ENCODE measurements at regions not wholly inside any gene's neighbourhood (a gene's known extent, or its start where the extent isn't known, plus 50 kb on each side); places are given as distances from the start of the nearest gene placed in this dataset.

- Histone ChIP-seq H3K4me1 (ENCODE audit: control insufficient read depth in 1 of 2, insufficient read depth in 2 of 2, low read depth in 1 of 2, low read length in 1 of 2) (no peaks in the 10 kb centered on the region), H3K27me3 (ENCODE audit: insufficient read depth) (no peaks in the 10 kb centered on the region), H3K27ac (ENCODE audit: low read depth in 2 of 2, low read length in 1 of 2) (no peak overlapping the region), H3K9ac (no peak overlapping the region), H2AFZ (ENCODE audit: low read depth) (no peak overlapping the region), H3K4me3 (ENCODE audit: low read depth in 2 of 2, low read length in 1 of 2) (no peak overlapping the region), H3K79me2 (ENCODE audit: insufficient read depth) (no peaks in the 10 kb centered on the region), H3K9me3 (no peaks in the 10 kb centered on the region), H3K36me3 (replicated peaks in 1 of 2; ENCODE audit: control insufficient read depth in 1 of 2, insufficient read depth in 2 of 2, low read length in 1 of 2) (no peaks in the 10 kb centered on the region), H3K9me2 (no peaks in the 10 kb centered on the region), H3F3A (replicated peaks; ENCODE audit: insufficient read depth) (no peaks in the 10 kb centered on the region), H3K4me2 (no peak overlapping the region), H4K20me1 (ENCODE audit: insufficient read depth) (no peaks in the 10 kb centered on the region)
- no peak for DNase-seq
- CTCF ChIA-PET = interaction anchor here (0.8 kb wide), 1 partner anchor 108 kb away, joined by 3 read pairs; no protein-coding TSS in a partner anchor
- POLR2A ChIA-PET = no interaction called here
- WGBS (ENCODE audit: low lambda C conversion rate) = 29% methylated on average over 7 of the region's 7 CpGs
- no peak for TF ChIP-seq PBX3 (IDR thresholded peaks at IDR 0.05)
Measured at GRCh38 chr6:167464177-167464576, 139.3 kb downstream of the TTLL2 start.

DNA sequence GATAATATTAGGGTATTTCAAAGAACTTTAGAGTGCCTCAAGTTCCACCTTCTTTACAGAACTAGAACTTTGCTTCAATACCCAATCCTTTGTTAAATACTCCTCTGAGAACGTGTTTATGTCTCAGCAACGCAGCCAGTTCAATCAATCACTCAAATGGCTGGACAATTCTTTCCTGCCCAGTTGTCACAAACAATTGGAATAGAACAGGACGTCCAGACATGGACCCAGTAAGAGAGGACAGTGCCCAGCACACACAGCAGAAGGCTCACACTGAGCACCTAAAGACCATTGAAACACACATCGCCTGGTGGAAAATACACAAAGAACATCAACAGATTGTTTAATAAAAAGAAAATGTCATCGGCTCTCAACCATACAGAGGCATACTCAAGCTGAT is 140.6 kb downstream of the TTLL2 start:
- no peak overlapping the region for H3K4me2 ChIP-seq
- H3K9ac ChIP-seq = no peak overlapping the region
- H3K27ac ChIP-seq (ENCODE audit: low read depth in 2 of 2, low read length in 1 of 2) = no peak overlapping the region
- no peak for DNase-seq
- H3K9me2 ChIP-seq = no peaks in the 10 kb centered on the region
- no peaks in the 10 kb centered on the region; a peak in 1 of 4 replicates for H3K4me1 ChIP-seq (ENCODE audit: control insufficient read depth in 1 of 2, insufficient read depth in 2 of 2, low read depth in 1 of 2, low read length in 1 of 2)
- H3K79me2 ChIP-seq (ENCODE audit: insufficient read depth) = no peaks in the 10 kb centered on the region
- no peaks in the 10 kb centered on the region for H3K36me3 ChIP-seq (replicated peaks in 1 of 2; ENCODE audit: control insufficient read depth in 1 of 2, insufficient read depth in 2 of 2, low read length in 1 of 2)
- no peaks in the 10 kb centered on the region for H3K27me3 ChIP-seq (ENCODE audit: insufficient read depth)
- no peak overlapping the region for H2AFZ ChIP-seq (ENCODE audit: low read depth)
- H3K9me3 ChIP-seq = no peaks in the 10 kb centered on the region
- ChIA-PET POLR2A (no interaction called here), CTCF (no interaction called here)
- H4K20me1 ChIP-seq (ENCODE audit: insufficient read depth) = no peaks in the 10 kb centered on the region
- no peaks in the 10 kb centered on the region for H3F3A ChIP-seq (replicated peaks; ENCODE audit: insufficient read depth)
- no peak overlapping the region for H3K4me3 ChIP-seq (ENCODE audit: low read depth in 2 of 2, low read length in 1 of 2)
- 23% methylated on average over 5 of the region's 5 CpGs for WGBS (ENCODE audit: low lambda C conversion rate)
- TF ChIP-seq FOSL2 (IDR thresholded peaks at IDR 0.05; ENCODE audit: borderline replicate concordance, low read depth) (no peak), ZBTB33 (IDR thresholded peaks at IDR 0.05; ENCODE audit: borderline replicate concordance, low read depth) (no peak), USF1 (IDR thresholded peaks at IDR 0.05; ENCODE audit: borderline replicate concordance, low read depth) (no peak), SMC3 (IDR thresholded peaks at IDR 0.05; ENCODE audit: low read depth, low read length) (no peak), PBX3 (IDR thresholded peaks at IDR 0.05) (no peak), RFX5 (IDR thresholded peaks at IDR 0.05; ENCODE audit: low read length) (no peak), EP300 (IDR thresholded peaks at IDR 0.05; ENCODE audit: borderline replicate concordance in 1 of 2, low read depth in 1 of 2, low read length in 1 of 2) (no peak), NFIC (IDR thresholded peaks at IDR 0.05; ENCODE audit: borderline replicate concordance) (no peak), NRF1 (IDR thresholded peaks at IDR 0.05; ENCODE audit: low read depth, low read length) (no peak), ELF1 (IDR thresholded peaks at IDR 0.05) (no peak), FOXJ3 (CRISPR knock-in tag; IDR thresholded peaks at IDR 0.05) (no peak), POLR2AphosphoS5 (IDR thresholded peaks at IDR 0.05; ENCODE audit: low read depth, low read length) (no peak), TEAD4 (IDR thresholded peaks at IDR 0.05; ENCODE audit: borderline replicate concordance, insufficient read depth) (no peak), EZH2phosphoT487 (IDR thresholded peaks at IDR 0.05; ENCODE audit: borderline replicate concordance, low read depth) (no peak)
- TF ChIP-seq, protein P1, sequence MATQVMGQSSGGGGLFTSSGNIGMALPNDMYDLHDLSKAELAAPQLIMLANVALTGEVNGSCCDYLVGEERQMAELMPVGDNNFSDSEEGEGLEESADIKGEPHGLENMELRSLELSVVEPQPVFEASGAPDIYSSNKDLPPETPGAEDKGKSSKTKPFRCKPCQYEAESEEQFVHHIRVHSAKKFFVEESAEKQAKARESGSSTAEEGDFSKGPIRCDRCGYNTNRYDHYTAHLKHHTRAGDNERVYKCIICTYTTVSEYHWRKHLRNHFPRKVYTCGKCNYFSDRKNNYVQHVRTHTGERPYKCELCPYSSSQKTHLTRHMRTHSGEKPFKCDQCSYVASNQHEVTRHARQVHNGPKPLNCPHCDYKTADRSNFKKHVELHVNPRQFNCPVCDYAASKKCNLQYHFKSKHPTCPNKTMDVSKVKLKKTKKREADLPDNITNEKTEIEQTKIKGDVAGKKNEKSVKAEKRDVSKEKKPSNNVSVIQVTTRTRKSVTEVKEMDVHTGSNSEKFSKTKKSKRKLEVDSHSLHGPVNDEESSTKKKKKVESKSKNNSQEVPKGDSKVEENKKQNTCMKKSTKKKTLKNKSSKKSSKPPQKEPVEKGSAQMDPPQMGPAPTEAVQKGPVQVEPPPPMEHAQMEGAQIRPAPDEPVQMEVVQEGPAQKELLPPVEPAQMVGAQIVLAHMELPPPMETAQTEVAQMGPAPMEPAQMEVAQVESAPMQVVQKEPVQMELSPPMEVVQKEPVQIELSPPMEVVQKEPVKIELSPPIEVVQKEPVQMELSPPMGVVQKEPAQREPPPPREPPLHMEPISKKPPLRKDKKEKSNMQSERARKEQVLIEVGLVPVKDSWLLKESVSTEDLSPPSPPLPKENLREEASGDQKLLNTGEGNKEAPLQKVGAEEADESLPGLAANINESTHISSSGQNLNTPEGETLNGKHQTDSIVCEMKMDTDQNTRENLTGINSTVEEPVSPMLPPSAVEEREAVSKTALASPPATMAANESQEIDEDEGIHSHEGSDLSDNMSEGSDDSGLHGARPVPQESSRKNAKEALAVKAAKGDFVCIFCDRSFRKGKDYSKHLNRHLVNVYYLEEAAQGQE (IDR thresholded peaks at IDR 0.05; ENCODE audit: low read depth, low read length) = no peak
- TF ChIP-seq, protein P2, sequence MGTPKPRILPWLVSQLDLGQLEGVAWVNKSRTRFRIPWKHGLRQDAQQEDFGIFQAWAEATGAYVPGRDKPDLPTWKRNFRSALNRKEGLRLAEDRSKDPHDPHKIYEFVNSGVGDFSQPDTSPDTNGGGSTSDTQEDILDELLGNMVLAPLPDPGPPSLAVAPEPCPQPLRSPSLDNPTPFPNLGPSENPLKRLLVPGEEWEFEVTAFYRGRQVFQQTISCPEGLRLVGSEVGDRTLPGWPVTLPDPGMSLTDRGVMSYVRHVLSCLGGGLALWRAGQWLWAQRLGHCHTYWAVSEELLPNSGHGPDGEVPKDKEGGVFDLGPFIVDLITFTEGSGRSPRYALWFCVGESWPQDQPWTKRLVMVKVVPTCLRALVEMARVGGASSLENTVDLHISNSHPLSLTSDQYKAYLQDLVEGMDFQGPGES (IDR thresholded peaks at IDR 0.05; ENCODE audit: low read depth, low read length) = no peak

All from SK-N-SH (cell line).